A549 (cell line): ENCODE measurements at regions not wholly inside any gene's neighbourhood (a gene's known extent, or its start where the extent isn't known, plus 50 kb on each side); places are given as distances from the start of the nearest gene placed in this dataset.

Experiments used
- ATAC-seq, 2 experiments: fragments of 200-7000 bp in 1 of 2; fragments of >200 bp in 1 of 2; cut with Nextera tagmentation in 1 of 2; cut with Tn5 transposase in 1 of 2; 3 replicates each; pipeline versions ENCODE4 v1.8.0 to v1.9.1; 2018 to 2020; ENCODE audit warnings: mild to moderate bottlenecking in 1 of 2, moderate library complexity in 1 of 2
- CTCF ChIA-PET: fragments of 300-600 bp; sonication (Branson Sonifier 250); formaldehyde crosslinking; extraction: SDS; loops from one replicate; lab custom pipeline; 2021; ENCODE audit warnings: antibody characterized with exemption, inconsistent platforms; lab: Yijun Ruan, JAX
- POLR2A ChIA-PET: fragments of 350-600 bp; formaldehyde crosslinking; extraction: SDS; loops from one replicate; lab custom pipeline; 2021; ENCODE audit warnings: antibody characterized with exemption, inconsistent platforms; lab: Yijun Ruan, JAX
- DNase-seq, 2 experiments: peaks; one replicate each; pipeline versions ENCODE4 v3.0.0 to v3.0.0-alpha.2; 2011 to 2016; ENCODE audit warnings: low read depth in 1 of 2, low spot score in 1 of 2
- FAIRE-seq: peaks from 2 replicates; lab custom pipeline; 2011; peaks lifted over from hg19 to GRCh38; lab: Jason Lieb, UNC
- H3K27ac ChIP-seq, 2 experiments: fragments of >200 bp; sonication (Bioruptor Twin); formaldehyde crosslinking; 3 replicates each; pipeline ENCODE4 v1.5.1; 2016 to 2017
- H3K4me1 ChIP-seq: fragments of >200 bp; sonication (Bioruptor Twin); formaldehyde crosslinking; 3 replicates; pipeline ENCODE4 v1.6.1; 2016
- H3K4me2 ChIP-seq: fragments of >200 bp; sonication (Bioruptor Twin); formaldehyde crosslinking; 3 replicates; pipeline ENCODE4 v1.6.1; 2016
- H3K4me3 ChIP-seq: fragments of >200 bp; sonication (Bioruptor Twin); formaldehyde crosslinking; 3 replicates; pipeline ENCODE4 v1.5.1; 2016
- H3K9me3 ChIP-seq: fragments of >200 bp; sonication (Bioruptor Twin); formaldehyde crosslinking; 3 replicates; pipeline ENCODE4 v1.6.1; 2016
- BCL3 ChIP-seq: fragments of >200 bp; sonication (Bioruptor Twin); formaldehyde crosslinking; IDR thresholded peaks from 3 replicates; pipeline ENCODE4 v1.6.1; 2016
- CBX2 ChIP-seq: fragments of 200-600 bp; sonication (generic); IDR thresholded peaks from 2 replicates; pipeline ENCODE4 v1.6.1; 2016; ENCODE audit warnings: low read depth, mild to moderate bottlenecking, borderline replicate concordance
- EHF ChIP-seq: fragments of 250-450 bp; sonication (Bioruptor Pico); IDR thresholded peaks from 2 replicates; pipeline ENCODE4 v1.5.0; 2020; ENCODE audit warnings: mild to moderate bottlenecking
- EP300 ChIP-seq, 2 experiments: fragments of >200 bp; sonication (Bioruptor Twin); formaldehyde crosslinking; IDR thresholded peaks; 2 replicates in 1 of 2; 3 replicates in 1 of 2; pipeline ENCODE4 v1.6.1; 2016 to 2017
- ESRRA ChIP-seq: fragments of 150-350 bp; IDR thresholded peaks from 2 replicates; pipeline ENCODE4 v1.6.1; 2014; ENCODE audit warnings: mild to moderate bottlenecking, low read length, borderline replicate concordance
- FOSL2 ChIP-seq, 2 experiments: fragments of 450-650 bp in 1 of 2; fragments of >200 bp in 1 of 2; sonication (Bioruptor Twin) in 1 of 2; formaldehyde crosslinking; IDR thresholded peaks; 2 replicates each; pipeline versions ENCODE4 v1.5.0 to v1.6.1; 2016 to 2020; ENCODE audit warnings: mild to moderate bottlenecking in 1 of 2, moderate library complexity in 1 of 2
- HDAC2 ChIP-seq: fragments of 200-600 bp; sonication (generic); IDR thresholded peaks from 2 replicates; pipeline ENCODE4 v1.6.1; 2016
- HES2 ChIP-seq: fragments of >200 bp; sonication (Bioruptor Twin); formaldehyde crosslinking; IDR thresholded peaks from 2 replicates; pipeline ENCODE4 v1.6.1; 2016
- HEYL ChIP-seq: fragments of 250-450 bp; sonication (Bioruptor Pico); IDR thresholded peaks from 2 replicates; pipeline ENCODE4 v1.8.0; 2021; ENCODE audit warnings: mild to moderate bottlenecking, moderate library complexity
- HMGXB4 ChIP-seq: fragments of 250-450 bp; sonication (Bioruptor Pico); IDR thresholded peaks from 2 replicates; pipeline ENCODE4 v1.5.0; 2021; ENCODE audit warnings: mild to moderate bottlenecking, moderate library complexity, borderline replicate concordance
- HOXA7 ChIP-seq: fragments of 250-450 bp; sonication (Bioruptor Pico); IDR thresholded peaks from 2 replicates; pipeline ENCODE4 v1.5.0; 2020; ENCODE audit warnings: mild to moderate bottlenecking, moderate library complexity
- HOXB5 ChIP-seq: fragments of 250-450 bp; sonication (Bioruptor Pico); IDR thresholded peaks from 2 replicates; pipeline ENCODE4 v1.5.0; 2020; ENCODE audit warnings: mild to moderate bottlenecking, moderate library complexity
- JUN ChIP-seq, 2 experiments: fragments of >200 bp; sonication (Bioruptor Twin); formaldehyde crosslinking; IDR thresholded peaks; 2 replicates in 1 of 2; 3 replicates in 1 of 2; pipeline ENCODE4 v1.6.1; 2016 to 2017
- KDM5A ChIP-seq: fragments of 200-600 bp; sonication (generic); IDR thresholded peaks from 2 replicates; pipeline ENCODE4 v1.6.1; 2016; ENCODE audit warnings: antibody characterized with exemption, mild to moderate bottlenecking
- MAFK ChIP-seq: fragments of 450-650 bp; IDR thresholded peaks from 2 replicates; pipeline ENCODE4 v1.6.1; 2014; ENCODE audit not compliant: partially characterized antibody
- MAZ ChIP-seq: fragments of 150-350 bp; IDR thresholded peaks from 2 replicates; pipeline ENCODE4 v1.6.1; 2014; ENCODE audit warnings: antibody characterized with exemption, low read depth, low read length, borderline replicate concordance
- MYC ChIP-seq: IDR thresholded peaks from 2 replicates; pipeline ENCODE4 v1.6.1; 2012; ENCODE audit warnings: mild to moderate bottlenecking, inconsistent platforms, low read length, improper control_type of control experiment, borderline replicate concordance
- NFE2L2 ChIP-seq: fragments of 150-350 bp; conservative IDR thresholded peaks from 2 replicates; pipeline ENCODE4 v1.6.1; 2014; ENCODE audit warnings: low read length
- NPAS2 ChIP-seq: fragments of 250-450 bp; sonication (Bioruptor Pico); IDR thresholded peaks from 2 replicates; pipeline ENCODE4 v1.8.0; 2022; ENCODE audit warnings: mild to moderate bottlenecking, moderate library complexity, borderline replicate concordance
- PHF8 ChIP-seq: fragments of 200-600 bp; sonication (generic); IDR thresholded peaks from 2 replicates; pipeline ENCODE4 v1.6.1; 2016; ENCODE audit warnings: low read depth, mild to moderate bottlenecking, antibody characterized with exemption, moderate library complexity, borderline replicate concordance
- REST ChIP-seq: fragments of 200-600 bp; sonication (generic); IDR thresholded peaks from 2 replicates; pipeline ENCODE4 v1.6.1; 2016; ENCODE audit warnings: antibody characterized with exemption, mild to moderate bottlenecking, moderate library complexity
- SMC3 ChIP-seq: fragments of >200 bp; sonication (Bioruptor Twin); formaldehyde crosslinking; IDR thresholded peaks from 3 replicates; pipeline ENCODE4 v1.6.1; 2018; ENCODE audit warnings: inconsistent platforms
- USF2 ChIP-seq: fragments of 450-650 bp; IDR thresholded peaks from 2 replicates; pipeline ENCODE4 v1.6.1; 2014; ENCODE audit warnings: antibody characterized with exemption
- ZC3H11A ChIP-seq: fragments of 450-650 bp; IDR thresholded peaks from 2 replicates; pipeline ENCODE4 v1.6.1; 2014; ENCODE audit warnings: antibody characterized with exemption, mild to moderate bottlenecking
- ZFP36 ChIP-seq: fragments of 450-650 bp; IDR thresholded peaks from 2 replicates; pipeline ENCODE4 v1.6.1; 2014; ENCODE audit warnings: borderline replicate concordance; ENCODE audit not compliant: partially characterized antibody
- WGBS: methylation state at CpG from one replicate; pipeline ENCODE4 v1.1.6; 2017; ENCODE audit errors: missing lambda C conversion rate; 5-methylcytosine and 5-hydroxymethylcytosine counted together

GRCh38 chr18:40417501-40417900 is 1537.5 kb upstream of the PIK3C3 start:
- H3K27ac ChIP-seq: no peak overlapping the region
- WGBS: 0% methylated on average over 1 of the region's 1 CpG
- H3K4me2 ChIP-seq: no peak overlapping the region
- FAIRE-seq (no peak), ATAC-seq (no peak), DNase-seq (no peak)
- no peaks in the 10 kb centered on the region for H3K4me1 ChIP-seq
- TF ChIP-seq MYC: no peak
- no peak for TF ChIP-seq ESRRA
- TF ChIP-seq EHF (CRISPR knock-in tag): no peak
- TF ChIP-seq JUN (IDR thresholded peaks at IDR 0.05): no peak
- no peak for TF ChIP-seq HES2
- no peak for TF ChIP-seq NPAS2 (CRISPR knock-in tag)
- ChIA-PET CTCF (interaction anchor here (0.8 kb wide), 1 partner anchor 13 kb away, joined by 3 read pairs; no protein-coding TSS in a partner anchor), POLR2A (no interaction called here)
- no peak overlapping the region for H3K4me3 ChIP-seq
- no peaks in the 10 kb centered on the region for H3K9me3 ChIP-seq

GRCh38 chr18:40415821-40416220 is 1539.2 kb upstream of the PIK3C3 start:
- no peak overlapping the region for H3K4me3 ChIP-seq
- no peak for TF ChIP-seq REST
- peak; percentile 53 for TF ChIP-seq MAFK
- TF ChIP-seq, all 56 proteins: peak for 1
- no peak overlapping the region for H3K4me2 ChIP-seq
- no peak for DNase-seq
- ATAC-seq: no peak
- no peak overlapping the region for H3K27ac ChIP-seq
- 0% methylated on average over 3 of the region's 3 CpGs for WGBS
- no peak for FAIRE-seq
- CTCF ChIA-PET: no interaction called here
- no peaks in the 10 kb centered on the region for H3K9me3 ChIP-seq
- POLR2A ChIA-PET: no interaction called here
- no peaks in the 10 kb centered on the region for H3K4me1 ChIP-seq

GRCh38 chr18:40415176-40415791 is 1539.8 kb upstream of the PIK3C3 start:
- no peak overlapping the region for H3K4me3 ChIP-seq
- no peak overlapping the region for H3K27ac ChIP-seq
- FAIRE-seq (no peak), ATAC-seq (no peak), DNase-seq (no peak)
- CTCF ChIA-PET: no interaction called here
- no peak overlapping the region for H3K4me2 ChIP-seq
- POLR2A ChIA-PET: no interaction called here
- H3K4me1 ChIP-seq: no peaks in the 10 kb centered on the region
- H3K9me3 ChIP-seq: no peaks in the 10 kb centered on the region
- WGBS: 28% methylated on average over 3 of the region's 3 CpGs
- TF ChIP-seq EP300 (IDR thresholded peaks at IDR 0.05) (no peak), ZC3H11A (no peak), PHF8 (no peak), NPAS2 (CRISPR knock-in tag) (no peak), HDAC2 (no peak), USF2 (no peak), MAFK (no peak), ZFP36 (no peak), CBX2 (no peak), FOSL2 (IDR thresholded peaks at IDR 0.05) (no peak), FOSL2 (CRISPR knock-in tag; IDR thresholded peaks at IDR 0.05) (no peak), HEYL (CRISPR knock-in tag) (no peak), HOXB5 (CRISPR knock-in tag) (no peak), HOXA7 (CRISPR knock-in tag) (no peak), SMC3 (no peak), HMGXB4 (CRISPR knock-in tag) (no peak), NFE2L2 (no peak), KDM5A (no peak), MAZ (no peak), BCL3 (no peak)
